HG02623 (cell line): ENCODE measurements at regions not wholly inside any gene's neighbourhood (a gene's known extent, or its start where the extent isn't known, plus 50 kb on each side); places are given as distances from the start of the nearest gene placed in this dataset.

Experiments used
- ATAC-seq: cut with Tn5 transposase; IDR thresholded peaks from one replicate; pipeline ENCODE4 v1.9.1; 2021; ENCODE audit warnings: moderate library complexity; ENCODE audit not compliant: unreplicated experiment

GRCh38 chr11:92276773-92277172, 52.2 kb downstream of the FAT3 start:
- ATAC-seq = no peak

DNA sequence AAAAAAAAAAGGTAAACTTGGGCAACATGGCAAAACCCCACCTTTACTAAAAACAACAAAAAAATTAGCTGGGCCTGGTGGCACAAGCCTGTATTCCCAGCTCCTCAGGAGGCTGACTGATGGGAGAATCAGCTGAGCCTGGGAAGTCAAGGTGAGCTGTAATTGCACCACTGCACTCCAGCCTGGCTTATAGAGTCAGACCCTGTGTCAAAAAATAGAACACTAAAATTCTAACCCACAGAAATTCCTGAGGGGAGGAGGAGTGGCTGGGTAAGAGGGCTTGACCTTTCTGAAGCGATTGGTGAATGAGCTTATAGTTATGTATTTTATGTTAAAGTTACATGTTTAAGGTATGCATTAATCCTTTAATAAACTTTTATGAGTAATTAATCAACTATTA, 53.3 kb downstream of the FAT3 start:
- ATAC-seq = no peak

GRCh38 chr11:92278791-92279433, 54.3 kb downstream of the FAT3 start:
- ATAC-seq = no peak

DNA sequence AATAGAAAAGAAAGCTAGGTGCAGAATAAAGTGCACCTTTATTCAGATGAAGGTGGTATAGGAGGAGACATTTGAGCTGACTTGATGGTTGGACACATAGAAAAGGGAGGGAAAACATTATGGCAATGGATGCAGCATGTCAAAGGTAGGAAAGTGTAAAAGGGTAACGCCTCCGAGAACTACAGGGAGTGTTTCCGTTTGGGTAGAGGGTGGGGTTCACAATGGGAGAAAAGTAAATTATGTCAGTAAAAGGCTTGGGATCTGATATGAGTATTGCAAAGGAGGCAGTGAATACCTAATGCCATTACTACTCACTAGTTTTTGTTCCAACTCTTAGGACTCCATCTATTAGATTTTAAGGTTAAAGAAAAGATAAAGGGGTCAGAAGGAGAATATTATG, 59.5 kb downstream of the FAT3 start:
- no peak for ATAC-seq

DNA sequence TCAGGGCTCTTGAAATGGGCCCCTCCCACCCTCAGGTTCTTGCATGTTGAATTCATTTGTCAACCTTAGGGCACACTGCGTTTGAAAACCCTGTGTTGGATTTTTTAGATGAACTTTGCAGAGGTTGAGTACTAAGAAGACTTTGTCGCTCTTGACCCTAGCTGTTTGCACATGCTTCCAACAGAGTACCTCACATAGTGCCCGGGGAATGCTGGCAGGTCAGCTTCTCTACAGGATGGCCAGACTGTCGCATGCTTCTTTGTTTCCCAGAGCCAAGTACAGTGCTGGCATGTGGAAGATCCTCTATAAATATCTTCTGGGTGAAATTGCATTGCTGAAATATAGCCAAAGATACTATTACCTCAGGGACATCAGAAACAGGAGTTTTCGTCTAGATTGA, 59.9 kb downstream of the FAT3 start:
- ATAC-seq = no peak

DNA sequence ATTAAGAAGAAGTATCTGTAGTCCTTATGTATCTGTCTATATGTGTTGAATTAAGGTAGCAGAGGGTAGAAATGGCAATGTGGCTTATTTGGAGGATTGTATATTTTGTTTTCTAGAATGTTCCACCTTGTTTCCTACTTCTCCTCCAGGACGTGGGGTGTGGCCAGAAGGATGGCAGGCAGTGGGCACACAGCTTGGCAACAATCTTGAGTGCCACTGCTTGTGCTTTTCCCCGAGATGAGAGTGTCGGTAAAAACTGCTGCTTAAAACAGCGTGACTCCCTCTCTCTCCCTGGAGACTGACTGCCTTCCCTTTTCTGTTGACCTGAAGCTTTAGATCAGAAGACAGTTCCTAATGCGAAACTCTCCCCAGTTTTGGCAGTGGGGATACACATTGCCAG, 61.2 kb downstream of the FAT3 start:
- ATAC-seq = no peak

- ATAC-seq = no peak
Measured at GRCh38 chr11:92286709-92287108, 62.1 kb downstream of the FAT3 start.

- ATAC-seq = no peak
Measured at GRCh38 chr11:92295175-92296137, 70.8 kb downstream of the FAT3 start.

DNA sequence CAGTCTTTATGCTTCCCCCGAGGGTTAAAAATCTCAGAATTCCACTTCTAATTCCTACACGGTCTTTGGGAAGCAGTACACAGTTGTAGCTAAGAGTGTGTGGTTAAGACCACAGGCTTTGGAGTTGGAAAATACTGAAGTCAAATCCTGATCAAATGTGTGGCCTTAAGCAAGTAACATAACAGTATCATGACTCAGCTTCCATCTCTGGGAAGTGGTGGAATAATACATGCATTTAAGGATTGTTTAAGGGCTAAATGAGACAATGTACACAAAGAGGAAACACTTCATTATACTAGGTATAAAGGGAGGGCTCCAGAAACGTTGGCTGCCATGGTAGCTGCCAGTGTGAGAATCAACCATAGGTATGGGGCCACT, 71.5 kb downstream of the FAT3 start:
- ATAC-seq = no peak

- ATAC-seq = no peak
Measured at GRCh38 chr11:92297567-92298553, 73.2 kb downstream of the FAT3 start.

- ATAC-seq = no peak
Measured at GRCh38 chr11:92300876-92301275, 76.3 kb downstream of the FAT3 start.

DNA sequence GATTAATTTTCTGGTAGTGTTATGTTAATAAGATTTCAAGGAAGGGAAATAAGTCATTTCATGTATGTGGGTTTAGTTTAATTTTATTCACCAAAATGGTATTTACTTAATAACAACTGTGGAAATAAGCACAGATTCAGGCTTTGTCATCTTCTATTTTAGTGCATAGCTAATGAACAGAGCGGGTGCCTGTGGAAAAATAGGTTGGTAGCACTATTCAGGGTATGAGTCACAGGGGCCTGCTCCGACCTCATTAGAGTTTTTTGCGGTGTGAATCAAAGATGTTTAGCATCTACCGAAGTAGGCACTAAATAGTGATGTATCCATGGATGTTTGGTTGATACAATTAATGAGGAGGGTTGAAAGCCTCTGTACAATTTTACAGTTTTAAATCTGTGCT, 78.2 kb downstream of the FAT3 start:
- no peak for ATAC-seq

DNA sequence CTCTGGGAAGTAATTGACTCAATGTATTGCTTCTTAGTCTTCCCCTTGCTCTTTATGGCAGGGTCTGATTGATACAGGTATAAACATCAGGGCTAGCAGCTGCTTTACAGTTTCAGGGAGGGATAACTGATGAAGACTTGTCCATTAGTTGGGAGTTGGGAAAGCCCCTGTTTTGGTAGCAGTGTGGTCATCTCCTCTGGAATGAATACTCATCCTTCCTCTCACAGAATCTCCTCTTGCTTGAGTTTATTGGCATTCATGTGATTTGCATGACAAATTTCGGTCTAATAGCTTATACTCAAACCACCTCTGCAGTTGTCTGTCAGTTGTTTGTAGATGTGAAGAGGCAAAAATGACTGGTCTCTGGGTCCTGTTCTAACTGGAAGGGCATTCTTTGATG, 79.7 kb downstream of the FAT3 start:
- ATAC-seq = no peak

GRCh38 chr11:92306966-92307510, 82.4 kb downstream of the FAT3 start:
- ATAC-seq = no peak

DNA sequence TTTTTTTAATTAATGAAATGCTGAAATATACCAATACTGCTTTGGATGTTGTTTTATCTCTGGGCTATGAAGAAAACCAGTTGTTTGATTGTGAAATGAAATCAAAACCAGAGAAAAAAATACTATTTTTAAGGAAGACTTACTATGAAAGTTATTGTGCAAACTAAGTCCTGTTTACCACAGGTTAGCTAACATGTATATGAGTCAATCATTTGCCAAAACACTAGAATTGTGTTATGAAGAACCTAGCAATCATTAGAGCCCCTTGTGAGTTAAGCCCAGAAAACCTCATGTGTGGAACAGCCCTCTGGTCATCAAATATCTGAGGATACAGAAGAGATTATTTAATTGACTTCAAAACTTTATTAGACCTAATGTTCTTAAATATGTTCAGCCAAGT, 83.7 kb downstream of the FAT3 start:
- ATAC-seq = no peak

- ATAC-seq = no peak
Measured at GRCh38 chr11:92311616-92312449, 87.2 kb downstream of the FAT3 start.

DNA sequence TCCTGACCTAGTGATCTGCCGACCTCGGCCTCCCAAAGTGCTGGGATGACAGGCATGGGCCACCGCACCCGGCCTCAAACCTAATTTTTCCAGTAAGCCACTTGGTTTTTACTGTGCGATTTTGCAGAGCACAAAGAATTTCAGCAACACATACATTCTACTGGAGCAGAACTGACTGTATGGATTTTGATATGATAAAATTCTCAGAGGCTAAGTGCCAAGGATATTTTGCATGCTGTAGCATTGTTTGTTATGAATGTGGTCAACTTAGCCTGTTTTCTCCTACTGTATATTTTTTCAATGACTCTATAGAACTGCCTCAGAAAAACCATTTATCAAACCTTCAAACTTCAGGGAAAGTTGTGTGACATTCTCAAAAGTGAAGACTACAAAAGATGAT, 89.2 kb downstream of the FAT3 start:
- ATAC-seq = no peak

DNA sequence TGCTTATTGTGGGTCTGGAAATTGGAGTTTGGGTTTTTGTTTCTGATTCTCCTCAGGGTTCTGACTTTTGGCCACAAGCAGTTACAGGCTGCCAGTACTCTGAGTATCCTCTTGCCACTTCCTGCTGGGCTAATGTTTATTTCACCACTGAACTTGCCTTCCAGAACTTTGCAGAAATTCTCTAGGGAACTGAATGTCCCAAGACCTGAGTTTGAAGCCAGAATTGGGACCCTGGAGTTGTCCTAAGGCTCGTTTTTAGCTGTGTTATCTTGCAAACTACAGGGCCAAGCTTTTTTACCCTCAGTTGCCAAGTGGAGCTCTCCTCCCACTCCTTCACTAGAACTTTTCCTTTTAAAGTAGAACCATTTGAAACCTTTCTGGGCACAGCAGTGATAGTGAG, 89.9 kb downstream of the FAT3 start:
- ATAC-seq = no peak

- ATAC-seq = no peak
Measured at GRCh38 chr11:92316106-92316809, 91.6 kb downstream of the FAT3 start.
